HepG2 (cell line): ENCODE measurements at regions not wholly inside any gene's neighbourhood (a gene's known extent, or its start where the extent isn't known, plus 50 kb on each side); places are given as distances from the start of the nearest gene placed in this dataset.

ENCODE experiments used
- POLR2A ChIP-seq, 2 experiments: IDR thresholded peaks; 2 replicates each; pipeline ENCODE4 v1.6.1; 2011; ENCODE audit warnings: low read depth in 2 of 2, low read length in 2 of 2, mild to moderate bottlenecking in 1 of 2, moderate library complexity in 1 of 2; ENCODE audit not compliant: insufficient read depth in 1 of 2
- SIX4 ChIP-seq: sonication (generic); formaldehyde crosslinking; IDR thresholded peaks from 2 replicates; pipeline ENCODE4 v1.4.0; 2020; ENCODE audit warnings: missing genetic modification reagents
- SMAD3 ChIP-seq: sonication (generic); formaldehyde crosslinking; IDR thresholded peaks from 2 replicates; pipeline ENCODE4 v1.4.0; 2020; ENCODE audit warnings: missing genetic modification reagents
- ZBTB8A ChIP-seq: sonication (generic); formaldehyde crosslinking; IDR thresholded peaks from 2 replicates; pipeline ENCODE4 v1.4.0; 2020; ENCODE audit warnings: mild to moderate bottlenecking, low read depth, missing genetic modification reagents, borderline replicate concordance
- ZNF24 ChIP-seq: fragments of 450-650 bp; IDR thresholded peaks from 2 replicates; pipeline ENCODE4 v1.6.1; 2017; ENCODE audit warnings: antibody characterized with exemption, mild to moderate bottlenecking
- ZNF550 ChIP-seq: sonication (generic); formaldehyde crosslinking; IDR thresholded peaks from 2 replicates; pipeline ENCODE4 v1.4.0; 2020; ENCODE audit warnings: mild to moderate bottlenecking, missing genetic modification reagents, borderline replicate concordance
- TF ChIP-seq, protein P1 (sequence below): sonication (generic); formaldehyde crosslinking; IDR thresholded peaks from 2 replicates; pipeline ENCODE4 v1.5.0; 2020; ENCODE audit warnings: mild to moderate bottlenecking, missing genetic modification reagents, moderate library complexity

DNA sequence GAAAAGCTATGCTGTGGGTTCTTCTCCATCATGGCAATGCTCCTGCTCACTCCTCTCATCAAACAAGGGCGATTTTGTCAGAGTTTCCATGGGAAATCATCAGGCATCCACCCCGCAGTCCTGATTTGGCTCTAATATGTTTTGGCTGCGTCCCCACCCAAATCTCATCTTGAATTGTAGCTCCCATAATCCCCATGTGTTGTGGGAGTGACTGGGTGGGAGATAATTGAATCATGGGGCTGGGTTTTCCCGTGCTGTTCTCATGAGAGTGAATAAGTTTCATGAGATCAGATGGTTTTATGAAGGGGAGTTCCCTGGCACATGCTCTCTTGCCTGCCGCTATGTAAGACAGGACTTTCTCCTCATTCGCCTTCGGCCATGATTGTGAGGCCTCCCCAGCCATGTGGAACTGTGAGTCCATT is 163.8 kb downstream of the GADD45G start:
- TF ChIP-seq POLR2A (IDR thresholded peaks at IDR 0.05; ENCODE audit: insufficient read depth in 1 of 2, low read depth in 2 of 2, low read length in 2 of 2) (no peak), ZNF550 (CRISPR knock-in tag) (no peak), SMAD3 (CRISPR knock-in tag) (no peak), SIX4 (CRISPR knock-in tag) (no peak), ZBTB8A (CRISPR knock-in tag) (no peak), ZNF24 (no peak)
- TF ChIP-seq, protein P1, sequence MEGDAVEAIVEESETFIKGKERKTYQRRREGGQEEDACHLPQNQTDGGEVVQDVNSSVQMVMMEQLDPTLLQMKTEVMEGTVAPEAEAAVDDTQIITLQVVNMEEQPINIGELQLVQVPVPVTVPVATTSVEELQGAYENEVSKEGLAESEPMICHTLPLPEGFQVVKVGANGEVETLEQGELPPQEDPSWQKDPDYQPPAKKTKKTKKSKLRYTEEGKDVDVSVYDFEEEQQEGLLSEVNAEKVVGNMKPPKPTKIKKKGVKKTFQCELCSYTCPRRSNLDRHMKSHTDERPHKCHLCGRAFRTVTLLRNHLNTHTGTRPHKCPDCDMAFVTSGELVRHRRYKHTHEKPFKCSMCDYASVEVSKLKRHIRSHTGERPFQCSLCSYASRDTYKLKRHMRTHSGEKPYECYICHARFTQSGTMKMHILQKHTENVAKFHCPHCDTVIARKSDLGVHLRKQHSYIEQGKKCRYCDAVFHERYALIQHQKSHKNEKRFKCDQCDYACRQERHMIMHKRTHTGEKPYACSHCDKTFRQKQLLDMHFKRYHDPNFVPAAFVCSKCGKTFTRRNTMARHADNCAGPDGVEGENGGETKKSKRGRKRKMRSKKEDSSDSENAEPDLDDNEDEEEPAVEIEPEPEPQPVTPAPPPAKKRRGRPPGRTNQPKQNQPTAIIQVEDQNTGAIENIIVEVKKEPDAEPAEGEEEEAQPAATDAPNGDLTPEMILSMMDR: no peak
